ENCODE measurements at regions not wholly inside any gene's neighbourhood (a gene's known extent, or its start where the extent isn't known, plus 50 kb on each side); places are given as distances from the start of the nearest gene placed in this dataset.
"Not testable (repeated sequence)": the region's sequence is repeated elsewhere in the genome, so short reads cannot be mapped to it uniquely, and the experiment has no call there.

- no peak for DNase-seq (ENCODE audit: low read depth)
Observed at GRCh38 chr1:14137411-14138134, 437.6 kb downstream of the PRDM2 start.

GRCh38 chr1:14138135-14138506 lies 438.1 kb downstream of the PRDM2 start:
- no peak for DNase-seq (ENCODE audit: low read depth)

GRCh38 chr1:14138687-14139086 lies 438.7 kb downstream of the PRDM2 start:
- no peak for DNase-seq (ENCODE audit: low read depth)

- DNase-seq (ENCODE audit: low read depth) = no peak
Observed at GRCh38 chr1:14140831-14141401, 440.9 kb downstream of the PRDM2 start.

GRCh38 chr1:14141656-14142055 lies 441.7 kb downstream of the PRDM2 start:
- DNase-seq (ENCODE audit: low read depth) = no peak

GRCh38 chr1:14142397-14143100 lies 442.6 kb downstream of the PRDM2 start:
- DNase-seq (ENCODE audit: low read depth) = no peak

- DNase-seq (ENCODE audit: low read depth) = no peak
Observed at GRCh38 chr1:14143777-14144176, 443.8 kb downstream of the PRDM2 start.

GRCh38 chr1:14148526-14148925 lies 448.5 kb downstream of the PRDM2 start:
- no peak for DNase-seq (ENCODE audit: low read depth)

- no peak for DNase-seq (ENCODE audit: low read depth)
Observed at GRCh38 chr1:14149431-14149830, 449.1 kb upstream of the KAZN start.

GRCh38 chr1:14156543-14156942 lies 441.9 kb upstream of the KAZN start:
- no peak for DNase-seq (ENCODE audit: low read depth)

- DNase-seq (ENCODE audit: low read depth) = no peak
Observed at GRCh38 chr1:14160781-14161180, 437.7 kb upstream of the KAZN start.

- DNase-seq (ENCODE audit: low read depth) = no peak
Observed at GRCh38 chr1:14163246-14163645, 435.2 kb upstream of the KAZN start.

GRCh38 chr1:14165371-14165801 lies 433.1 kb upstream of the KAZN start:
- DNase-seq (ENCODE audit: low read depth) = no peak

- DNase-seq (ENCODE audit: low read depth) = no peak
Observed at GRCh38 chr1:14167884-14168283, 430.6 kb upstream of the KAZN start.

GRCh38 chr1:14168326-14169063 lies 430.0 kb upstream of the KAZN start:
- DNase-seq (ENCODE audit: low read depth) = no peak

- DNase-seq (ENCODE audit: low read depth) = no peak
Observed at GRCh38 chr1:14173598-14173997, 424.9 kb upstream of the KAZN start.

- DNase-seq (ENCODE audit: low read depth) = not testable (repeated sequence)
Observed at GRCh38 chr1:14177866-14178265, 420.6 kb upstream of the KAZN start.

- DNase-seq (ENCODE audit: low read depth) = no peak
Observed at GRCh38 chr1:14180738-14181137, 417.7 kb upstream of the KAZN start.

GRCh38 chr1:14181191-14181795 lies 417.2 kb upstream of the KAZN start:
- no peak for DNase-seq (ENCODE audit: low read depth)

GRCh38 chr1:14182856-14183255 lies 415.6 kb upstream of the KAZN start:
- no peak for DNase-seq (ENCODE audit: low read depth)

- no peak for DNase-seq (ENCODE audit: low read depth)
Observed at GRCh38 chr1:14183329-14183728, 415.2 kb upstream of the KAZN start.

GRCh38 chr1:14184454-14184853 lies 414.0 kb upstream of the KAZN start:
- no peak for DNase-seq (ENCODE audit: low read depth)

All from stimulated activated CD4-positive, alpha-beta T cell treated with anti-CD3 and anti-CD28 coated beads, Interleukin-2, amount 100 ng/mL, for 4 hours (primary cell).